ENCODE measurements at regions not wholly inside any gene's neighbourhood (a gene's known extent, or its start where the extent isn't known, plus 50 kb on each side); places are given as distances from the start of the nearest gene placed in this dataset.
A peak's percentile ranks its signal among the peaks of the same experiment; 100 is the strongest.

DNA sequence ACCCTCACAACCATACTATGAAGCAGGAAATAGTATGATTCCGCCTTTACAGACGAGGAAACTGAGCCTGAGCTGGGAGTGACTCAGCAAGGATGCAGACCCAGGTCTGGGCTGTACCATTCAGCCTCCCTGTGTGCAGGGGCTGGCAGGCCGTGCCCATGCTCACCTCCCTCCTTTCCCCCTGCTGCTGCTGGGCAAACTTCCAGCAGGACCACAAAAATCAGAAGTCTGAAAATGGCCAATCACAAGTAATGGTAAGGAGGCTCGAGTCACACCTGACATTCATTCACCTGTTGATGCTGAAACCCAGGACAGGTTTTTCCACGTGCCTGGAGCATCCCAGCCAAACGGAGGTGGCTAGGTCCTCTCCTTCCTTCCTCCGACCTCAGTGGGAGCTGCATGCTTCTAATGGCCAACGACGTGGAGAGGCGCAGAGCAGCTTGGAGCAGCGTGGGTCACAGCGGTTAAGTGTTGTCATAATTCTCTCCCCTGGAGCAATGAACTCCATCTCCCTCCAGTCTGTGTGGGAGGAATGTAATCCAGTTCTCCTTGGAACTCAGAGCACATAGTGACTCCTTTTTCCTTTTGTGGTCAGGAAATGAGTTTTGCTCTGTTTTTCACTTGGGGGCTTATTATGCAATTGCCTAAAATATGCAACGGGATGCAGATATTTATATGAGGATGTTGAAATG, 371.7 kb downstream of the BCOR start:
- no peak for DNase-seq (ENCODE audit: low spot score)

DNA sequence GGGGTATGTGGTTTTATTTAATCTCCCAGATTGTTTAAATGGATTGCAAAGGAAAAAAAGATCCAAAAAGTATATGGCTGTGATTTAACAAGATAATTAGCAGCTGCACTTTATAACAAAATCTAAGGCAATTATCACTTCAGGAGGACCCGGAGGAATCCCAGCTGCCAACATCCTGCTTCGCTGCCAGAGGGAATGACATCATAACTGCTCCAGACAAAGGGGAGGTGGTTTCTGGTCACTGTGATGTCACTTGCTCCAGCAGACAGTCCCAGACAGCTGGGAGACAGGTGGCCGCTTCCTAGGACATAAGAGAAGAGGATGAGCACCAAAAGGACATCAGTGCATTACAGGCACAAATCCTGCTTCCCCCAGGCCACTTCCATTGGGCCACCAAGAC, 371.0 kb downstream of the BCOR start:
- DNase-seq (ENCODE audit: low spot score): no peak
- TF ChIP-seq, protein P1, sequence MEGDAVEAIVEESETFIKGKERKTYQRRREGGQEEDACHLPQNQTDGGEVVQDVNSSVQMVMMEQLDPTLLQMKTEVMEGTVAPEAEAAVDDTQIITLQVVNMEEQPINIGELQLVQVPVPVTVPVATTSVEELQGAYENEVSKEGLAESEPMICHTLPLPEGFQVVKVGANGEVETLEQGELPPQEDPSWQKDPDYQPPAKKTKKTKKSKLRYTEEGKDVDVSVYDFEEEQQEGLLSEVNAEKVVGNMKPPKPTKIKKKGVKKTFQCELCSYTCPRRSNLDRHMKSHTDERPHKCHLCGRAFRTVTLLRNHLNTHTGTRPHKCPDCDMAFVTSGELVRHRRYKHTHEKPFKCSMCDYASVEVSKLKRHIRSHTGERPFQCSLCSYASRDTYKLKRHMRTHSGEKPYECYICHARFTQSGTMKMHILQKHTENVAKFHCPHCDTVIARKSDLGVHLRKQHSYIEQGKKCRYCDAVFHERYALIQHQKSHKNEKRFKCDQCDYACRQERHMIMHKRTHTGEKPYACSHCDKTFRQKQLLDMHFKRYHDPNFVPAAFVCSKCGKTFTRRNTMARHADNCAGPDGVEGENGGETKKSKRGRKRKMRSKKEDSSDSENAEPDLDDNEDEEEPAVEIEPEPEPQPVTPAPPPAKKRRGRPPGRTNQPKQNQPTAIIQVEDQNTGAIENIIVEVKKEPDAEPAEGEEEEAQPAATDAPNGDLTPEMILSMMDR (IDR thresholded peaks at IDR 0.05; ENCODE audit: extremely low read depth, missing control alignments): no peak

More for the DNA sequence above, 371.7 kb downstream of the BCOR start:
- TF ChIP-seq, protein P1 (IDR thresholded peaks at IDR 0.05; ENCODE audit: extremely low read depth, missing control alignments): no peak

DNA sequence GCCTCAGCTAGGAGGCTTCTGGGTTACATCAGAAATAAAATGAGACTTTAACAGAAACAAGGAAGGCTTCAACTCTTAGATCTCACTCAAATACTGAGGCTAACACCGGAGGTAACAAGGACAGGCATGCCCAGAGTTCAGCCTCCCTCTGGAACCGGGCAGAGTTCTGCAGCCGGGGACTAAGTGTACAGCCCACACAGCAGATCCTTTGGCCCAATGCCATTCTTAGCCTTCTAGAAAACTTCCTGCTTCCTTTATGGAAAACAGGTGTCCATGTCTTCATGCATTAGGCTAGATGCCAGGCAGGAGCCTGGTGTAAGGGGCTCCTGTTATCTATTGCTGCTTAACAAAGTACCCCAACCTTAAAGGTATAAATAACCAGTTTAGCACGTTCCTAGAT, 369.7 kb downstream of the BCOR start:
- no peak for DNase-seq (ENCODE audit: low spot score)
- TF ChIP-seq, protein P1 (IDR thresholded peaks at IDR 0.05; ENCODE audit: extremely low read depth, missing control alignments): no peak

DNA sequence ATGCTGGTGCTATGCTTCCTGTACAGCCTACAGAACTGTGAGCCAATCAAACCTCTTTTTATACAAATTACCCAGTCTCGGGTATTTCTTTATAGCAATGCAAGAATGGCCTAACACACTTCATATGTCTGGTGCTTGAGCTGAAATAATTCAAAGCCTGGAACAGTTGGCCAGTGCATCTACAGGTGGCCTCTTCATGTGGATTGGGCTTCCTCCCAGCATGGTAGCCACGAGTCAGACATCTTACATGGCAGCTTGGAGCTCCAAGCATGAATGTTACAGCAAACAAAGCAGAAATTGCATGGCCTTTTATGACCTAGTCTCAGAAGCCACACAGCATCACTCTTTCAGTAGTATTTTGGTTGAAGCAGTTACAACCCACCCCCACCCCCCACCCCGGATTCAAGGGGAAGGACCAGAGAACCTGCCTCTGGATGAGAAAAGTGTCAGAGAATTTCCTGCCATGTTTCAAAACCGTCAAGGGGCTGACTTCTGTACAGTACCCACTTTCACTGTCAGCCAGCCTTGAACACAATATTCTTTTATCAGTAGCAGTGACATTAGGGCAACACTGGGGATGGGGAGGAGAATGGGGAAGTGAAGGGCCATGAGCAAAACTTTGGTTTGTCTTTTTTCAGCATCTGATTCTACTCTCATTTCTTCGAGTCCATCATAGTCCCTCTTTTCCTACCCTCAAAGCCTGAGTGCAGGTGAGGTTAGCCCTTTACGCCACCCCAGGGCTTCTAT, 368.7 kb downstream of the BCOR start:
- no peak for DNase-seq (ENCODE audit: low spot score)
- TF ChIP-seq, protein P1 (IDR thresholded peaks at IDR 0.05; ENCODE audit: extremely low read depth, missing control alignments): no peak

DNA sequence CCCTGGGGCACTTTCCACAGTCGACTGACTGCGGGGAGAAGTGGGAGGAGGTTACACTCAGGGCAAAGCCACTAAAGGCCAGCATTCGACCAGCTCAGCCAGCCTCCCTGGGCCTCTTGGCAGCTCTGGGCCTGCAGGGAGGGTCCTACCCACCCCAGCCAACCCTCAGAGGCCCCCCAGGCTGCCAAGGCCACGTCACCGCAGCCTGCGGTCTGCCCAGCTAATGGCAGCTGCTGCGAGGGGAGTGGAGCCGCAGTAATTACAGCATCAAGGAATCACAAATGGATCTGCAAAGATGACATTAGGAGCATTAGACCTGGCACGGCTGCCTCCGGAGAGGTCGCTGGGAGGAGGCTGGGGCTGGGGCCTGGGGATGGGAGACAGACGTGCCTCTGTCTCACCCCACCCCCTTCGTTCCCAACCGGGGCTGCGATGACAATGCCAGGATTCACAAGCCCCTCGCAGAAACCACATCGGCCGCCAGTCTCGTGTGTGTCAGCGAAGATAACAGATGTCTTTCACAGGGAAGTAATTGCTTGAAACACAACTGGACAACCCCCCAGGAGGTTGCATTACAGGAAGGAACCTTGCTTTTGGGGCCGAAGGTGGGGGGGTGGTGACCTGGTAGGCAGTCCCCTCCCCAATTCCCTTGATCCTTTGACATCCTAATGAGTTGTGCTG, 367.6 kb downstream of the BCOR start:
- no peak for DNase-seq (ENCODE audit: low spot score)
- TF ChIP-seq, protein P1 (IDR thresholded peaks at IDR 0.05; ENCODE audit: extremely low read depth, missing control alignments): no peak

DNA sequence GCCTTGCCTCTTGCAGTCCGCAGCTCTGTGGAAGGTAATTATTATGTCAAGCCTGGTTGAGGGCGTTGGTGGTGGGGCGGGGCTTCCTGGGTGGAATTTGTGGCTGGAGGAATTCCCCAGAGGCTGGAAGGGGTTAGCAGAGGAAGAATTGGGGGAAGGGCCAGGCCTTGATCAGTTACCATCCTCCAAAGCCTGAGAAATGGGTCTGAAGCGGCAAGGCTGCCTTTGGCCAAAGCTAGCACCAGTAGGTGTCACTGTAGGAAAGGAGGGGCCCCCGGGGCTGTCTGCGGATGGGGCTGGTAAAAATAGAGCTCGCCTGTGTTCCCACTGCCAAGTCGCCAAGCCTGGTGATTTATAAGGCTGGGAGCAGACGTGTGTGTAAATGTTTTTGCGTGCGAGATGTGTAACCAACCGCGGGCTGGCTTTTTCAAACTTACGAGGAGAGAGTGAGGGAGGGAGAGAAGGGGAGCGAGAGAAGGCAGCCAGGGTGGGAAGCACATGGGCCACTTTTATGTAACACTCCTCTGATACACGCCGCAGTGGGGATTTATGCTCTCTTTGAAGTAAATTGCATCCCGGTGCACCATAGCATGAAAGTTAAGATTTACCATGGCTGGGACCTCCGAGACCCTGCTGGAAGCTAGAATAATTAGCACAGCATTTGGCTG, 367.0 kb downstream of the BCOR start:
- TF ChIP-seq, protein P1 (IDR thresholded peaks at IDR 0.05; ENCODE audit: extremely low read depth, missing control alignments): no peak
- DNase-seq (ENCODE audit: low spot score): peak; percentile 67
